GM12864 (cell line): ENCODE measurements at regions not wholly inside any gene's neighbourhood (a gene's known extent, or its start where the extent isn't known, plus 50 kb on each side); places are given as distances from the start of the nearest gene placed in this dataset.

ENCODE experiments used
- DNase-seq: peaks from one replicate; pipeline ENCODE4 v3.0.0-alpha.2; 2011; ENCODE audit warnings: low read depth
- H3K4me3 ChIP-seq: 2 replicates; pipeline ENCODE4 v1.5.1; 2011; ENCODE audit warnings: mild to moderate bottlenecking, low read depth, low read length, control low read depth
- TF ChIP-seq, protein P1 (sequence below): IDR thresholded peaks from 2 replicates; pipeline ENCODE4 v1.5.1; 2011; ENCODE audit warnings: low read depth, mild to moderate bottlenecking, moderate library complexity, low read length, control low read depth, inconsistent platforms; ENCODE audit errors: missing control alignments

DNA sequence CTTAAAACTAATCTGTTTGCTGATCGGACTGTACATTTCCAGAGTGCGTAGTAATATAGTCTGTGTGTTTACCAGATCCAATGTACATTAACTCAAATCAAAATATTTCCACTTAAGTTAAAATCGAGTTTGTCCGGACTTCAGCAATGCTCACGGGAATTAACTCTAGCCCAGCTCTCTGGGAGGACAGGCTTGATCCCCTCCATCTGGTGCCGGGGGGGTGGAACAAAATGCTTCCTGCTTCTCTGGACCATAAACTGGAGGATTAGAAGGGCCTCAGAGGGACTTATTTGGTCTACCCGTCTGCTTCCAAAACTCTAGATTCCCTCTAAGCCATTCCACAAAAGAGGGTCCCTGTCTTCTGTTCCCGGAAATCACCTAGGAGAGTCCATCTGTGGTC is 511.2 kb downstream of the BUD13 start:
- TF ChIP-seq, protein P1, sequence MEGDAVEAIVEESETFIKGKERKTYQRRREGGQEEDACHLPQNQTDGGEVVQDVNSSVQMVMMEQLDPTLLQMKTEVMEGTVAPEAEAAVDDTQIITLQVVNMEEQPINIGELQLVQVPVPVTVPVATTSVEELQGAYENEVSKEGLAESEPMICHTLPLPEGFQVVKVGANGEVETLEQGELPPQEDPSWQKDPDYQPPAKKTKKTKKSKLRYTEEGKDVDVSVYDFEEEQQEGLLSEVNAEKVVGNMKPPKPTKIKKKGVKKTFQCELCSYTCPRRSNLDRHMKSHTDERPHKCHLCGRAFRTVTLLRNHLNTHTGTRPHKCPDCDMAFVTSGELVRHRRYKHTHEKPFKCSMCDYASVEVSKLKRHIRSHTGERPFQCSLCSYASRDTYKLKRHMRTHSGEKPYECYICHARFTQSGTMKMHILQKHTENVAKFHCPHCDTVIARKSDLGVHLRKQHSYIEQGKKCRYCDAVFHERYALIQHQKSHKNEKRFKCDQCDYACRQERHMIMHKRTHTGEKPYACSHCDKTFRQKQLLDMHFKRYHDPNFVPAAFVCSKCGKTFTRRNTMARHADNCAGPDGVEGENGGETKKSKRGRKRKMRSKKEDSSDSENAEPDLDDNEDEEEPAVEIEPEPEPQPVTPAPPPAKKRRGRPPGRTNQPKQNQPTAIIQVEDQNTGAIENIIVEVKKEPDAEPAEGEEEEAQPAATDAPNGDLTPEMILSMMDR = no peak
- no peak for DNase-seq

DNA sequence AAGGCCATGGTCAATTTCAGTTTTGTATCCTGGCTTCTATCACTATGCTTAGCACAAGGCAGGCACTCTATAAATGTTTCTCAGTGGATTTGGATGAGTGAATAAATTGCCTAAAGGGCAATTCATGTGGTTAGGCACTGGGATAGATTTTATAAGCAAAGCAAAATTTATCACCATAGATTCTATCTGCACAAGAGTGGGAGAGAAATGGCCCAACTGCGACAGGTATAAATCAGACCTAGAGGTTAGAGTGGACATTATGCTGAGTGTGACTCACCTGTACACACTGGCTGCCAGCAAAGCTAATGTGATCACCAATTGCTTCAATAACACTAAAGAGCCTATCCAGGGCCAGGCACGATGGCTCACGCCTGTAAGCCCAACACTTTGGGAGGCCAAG is 514.0 kb downstream of the BUD13 start:
- TF ChIP-seq, protein P1 = no peak
- no peak overlapping the region for H3K4me3 ChIP-seq
- DNase-seq = no peak

More for the DNA sequence above, 511.2 kb downstream of the BUD13 start:
- no peak overlapping the region for H3K4me3 ChIP-seq

DNA sequence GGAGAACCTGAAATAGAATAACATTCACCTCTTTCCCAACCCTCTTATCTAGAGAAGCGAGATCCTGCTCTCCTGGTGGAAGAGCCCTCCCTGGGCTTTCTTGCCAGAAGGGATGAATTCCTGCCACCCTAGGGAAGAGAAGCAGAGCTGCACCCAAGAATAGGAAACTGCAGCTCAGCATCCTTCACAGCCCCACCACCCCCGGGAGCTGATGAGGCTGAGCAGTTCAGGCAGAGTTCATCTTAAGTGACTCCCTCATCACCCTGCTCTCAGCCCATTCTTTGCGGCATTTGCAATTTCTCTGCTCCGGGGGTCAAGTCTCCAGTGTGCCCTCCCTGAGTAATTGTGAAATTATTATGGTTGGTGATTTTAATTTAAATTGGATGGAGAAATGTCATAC is 514.9 kb downstream of the BUD13 start:
- DNase-seq = no peak

DNA sequence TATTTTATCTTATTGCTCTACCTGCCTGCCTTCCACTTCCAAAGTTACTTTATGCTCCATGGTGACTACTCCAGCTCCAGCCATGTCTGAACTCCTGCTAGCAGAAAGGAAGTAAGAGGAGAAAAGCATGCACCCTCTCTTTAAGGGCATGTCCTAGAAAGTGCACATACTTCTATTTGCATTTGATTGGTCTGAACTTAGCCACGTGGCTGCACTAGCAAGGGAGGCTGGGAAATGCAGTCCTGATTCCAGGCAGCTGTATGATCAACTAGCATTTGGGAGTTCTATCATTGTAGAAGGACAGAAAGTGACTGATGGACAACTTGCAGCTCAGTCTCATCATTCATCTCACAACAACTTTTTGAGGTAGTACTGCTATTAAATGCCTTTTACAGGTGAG is 515.7 kb downstream of the BUD13 start:
- H3K4me3 ChIP-seq = no peak overlapping the region
- TF ChIP-seq, protein P1 = no peak
- no peak for DNase-seq

More for the DNA sequence above, 514.9 kb downstream of the BUD13 start:
- H3K4me3 ChIP-seq = no peak overlapping the region
- TF ChIP-seq, protein P1 = no peak

DNA sequence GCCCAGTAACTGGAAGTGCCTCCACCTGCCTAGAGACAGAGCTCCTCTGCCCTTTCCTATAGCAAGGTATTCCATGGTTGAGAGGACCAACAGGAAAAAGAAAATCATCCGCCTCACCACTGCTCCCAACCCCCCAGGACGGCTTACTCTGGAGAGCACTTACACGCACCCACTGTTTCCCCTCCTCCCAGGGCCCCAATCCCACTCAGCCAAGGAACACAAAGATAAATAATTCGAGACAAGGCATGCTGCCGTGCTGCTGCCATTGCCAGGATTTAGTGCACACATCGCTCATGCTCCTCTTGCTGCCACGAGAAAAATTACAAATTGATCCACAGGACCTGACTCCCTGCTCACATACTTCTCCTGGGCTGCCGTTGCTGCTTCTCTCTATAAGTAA is 516.6 kb downstream of the BUD13 start:
- DNase-seq = no peak
- TF ChIP-seq, protein P1 = no peak
- no peak overlapping the region for H3K4me3 ChIP-seq

DNA sequence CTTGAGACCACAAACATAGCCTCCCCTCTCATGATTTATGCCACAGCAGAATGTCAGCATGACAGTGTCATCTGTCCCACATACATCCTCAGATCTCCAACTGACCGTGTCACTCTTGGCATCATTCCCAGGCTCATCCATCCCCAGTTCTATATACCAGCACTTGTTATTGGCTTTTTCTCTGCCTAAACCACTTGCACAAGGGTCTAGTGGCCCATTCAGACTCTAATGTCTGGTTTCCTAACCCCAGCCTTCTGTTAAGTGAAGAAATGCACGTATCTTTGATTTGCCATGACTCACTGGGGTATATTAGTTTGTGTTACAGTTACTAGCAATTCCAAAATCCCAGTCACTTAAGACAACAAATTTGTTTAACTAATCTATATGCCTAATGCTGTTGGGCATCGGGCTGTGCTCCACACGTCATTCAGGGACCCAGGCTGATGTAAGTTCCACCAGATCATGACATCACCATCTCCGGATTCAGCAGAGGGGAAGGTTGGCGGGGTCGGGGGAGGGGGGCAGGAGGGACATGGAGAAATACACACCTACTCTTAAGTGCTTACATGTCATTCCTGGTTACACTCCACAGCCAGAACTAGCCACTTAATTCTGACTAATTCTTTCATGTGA is 517.4 kb downstream of the BUD13 start:
- no peak for DNase-seq
- TF ChIP-seq, protein P1 = no peak
- H3K4me3 ChIP-seq = no peak overlapping the region

DNA sequence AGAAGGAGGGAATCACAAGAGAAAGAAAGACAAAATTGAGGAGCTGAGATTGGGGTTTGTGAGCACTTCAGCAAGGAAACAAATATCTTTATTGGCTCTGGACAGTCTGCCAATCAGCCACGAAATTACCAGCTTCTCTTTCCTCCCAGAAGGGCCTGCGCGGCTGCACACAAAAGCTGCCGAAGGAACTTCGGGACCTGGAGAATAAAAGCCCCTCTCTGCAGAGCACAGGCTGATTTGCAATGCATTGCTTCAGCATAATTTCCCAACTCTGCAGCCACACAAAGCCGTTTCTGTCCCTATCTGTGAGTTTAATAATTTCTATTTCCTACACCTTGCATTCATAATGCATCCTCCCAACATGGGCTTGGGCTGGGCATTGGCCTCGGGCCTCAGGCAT is 522.6 kb downstream of the BUD13 start:
- no peak for DNase-seq

More for the DNA sequence above, 522.6 kb downstream of the BUD13 start:
- TF ChIP-seq, protein P1 = no peak
- no peak overlapping the region for H3K4me3 ChIP-seq
